ENCODE measurements at regions not wholly inside any gene's neighbourhood (a gene's known extent, or its start where the extent isn't known, plus 50 kb on each side); places are given as distances from the start of the nearest gene placed in this dataset.

GRCh38 chr14:61973981-61974380 is 211.8 kb downstream of the SNAPC1 start:
- in situ Hi-C loops (cut with HindIII; ENCODE audit: low pct_unique_long_range_greater_than_20kb, low sequenced_read_pairs): no loop called here
- DNase-seq (ENCODE audit: low read depth, low spot score): no peak

DNA sequence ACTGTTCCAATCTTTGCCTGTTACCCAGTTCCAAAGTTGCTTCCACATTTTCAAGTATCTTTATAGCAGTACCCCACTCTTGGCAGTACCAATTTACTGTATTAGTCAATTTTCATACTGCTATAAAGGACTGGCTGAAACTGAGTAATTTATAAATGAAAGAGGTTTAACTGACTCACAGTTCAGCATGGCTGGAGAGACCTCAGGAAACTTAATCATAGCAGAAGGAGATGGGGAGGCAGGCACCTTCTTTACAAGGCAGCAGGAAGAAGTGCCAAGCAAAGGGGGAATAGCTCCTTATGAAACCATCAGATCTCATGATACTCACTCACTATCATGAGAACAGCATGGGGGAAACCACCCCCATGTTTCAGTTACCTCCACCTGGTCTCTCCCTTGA is 215.0 kb downstream of the SNAPC1 start:
- DNase-seq (ENCODE audit: low read depth, low spot score): no peak
- in situ Hi-C loops (cut with HindIII; ENCODE audit: low pct_unique_long_range_greater_than_20kb, low sequenced_read_pairs): no loop called here

DNA sequence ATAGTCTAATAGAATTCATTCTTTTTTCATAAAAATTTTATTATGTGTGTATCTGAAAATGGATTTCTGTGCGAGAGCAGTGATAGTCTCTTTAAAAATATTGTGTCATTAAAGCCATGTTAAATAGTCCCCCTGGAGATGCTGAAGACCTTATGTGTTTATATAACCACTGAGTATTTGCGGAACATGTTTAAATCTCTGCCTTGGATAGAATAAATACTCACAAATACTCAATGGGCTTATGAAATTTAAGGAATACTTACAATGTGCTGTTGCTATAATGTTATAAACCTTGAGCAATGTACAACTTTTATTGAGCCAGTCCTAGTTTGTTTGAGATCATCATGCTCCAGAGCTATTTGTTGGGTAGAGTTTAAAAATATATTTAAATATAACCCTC is 226.0 kb downstream of the SNAPC1 start:
- in situ Hi-C loops (cut with HindIII; ENCODE audit: low pct_unique_long_range_greater_than_20kb, low sequenced_read_pairs): no loop called here
- DNase-seq (ENCODE audit: low read depth, low spot score): no peak

- in situ Hi-C loops (cut with HindIII; ENCODE audit: low pct_unique_long_range_greater_than_20kb, low sequenced_read_pairs): no loop called here
These were observed 229.9 kb downstream of the SNAPC1 start for GRCh38 chr14:61992139-61992538.

DNA sequence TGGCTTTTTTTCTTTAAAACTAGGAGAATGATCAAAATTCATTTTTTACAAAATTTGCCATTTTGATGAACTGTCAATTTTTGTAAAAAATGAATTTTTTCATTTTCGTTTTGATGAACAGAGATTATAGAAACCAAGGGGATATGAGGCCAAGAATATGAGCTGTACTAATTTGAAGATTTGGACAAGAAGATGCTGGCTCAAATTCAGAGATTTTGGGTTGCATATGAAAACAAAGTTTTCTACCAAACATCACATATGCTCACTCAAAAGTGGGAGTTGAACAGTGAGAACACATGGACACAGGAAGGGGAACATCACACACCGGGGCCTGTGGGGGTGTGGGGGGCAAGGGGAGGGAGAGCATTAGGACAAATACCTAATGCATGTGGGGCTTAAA is 230.7 kb downstream of the SNAPC1 start:
- no peak for DNase-seq (ENCODE audit: low read depth, low spot score)
- in situ Hi-C loops (cut with HindIII; ENCODE audit: low pct_unique_long_range_greater_than_20kb, low sequenced_read_pairs): no loop called here

More at GRCh38 chr14:61992139-61992538, 229.9 kb downstream of the SNAPC1 start:
- no peak for DNase-seq (ENCODE audit: low read depth, low spot score)

- in situ Hi-C loops (cut with HindIII; ENCODE audit: low pct_unique_long_range_greater_than_20kb, low sequenced_read_pairs): no loop called here
- no peak for DNase-seq (ENCODE audit: low read depth, low spot score)
These were observed 232.4 kb downstream of the SNAPC1 start for GRCh38 chr14:61994589-61994988.

DNA sequence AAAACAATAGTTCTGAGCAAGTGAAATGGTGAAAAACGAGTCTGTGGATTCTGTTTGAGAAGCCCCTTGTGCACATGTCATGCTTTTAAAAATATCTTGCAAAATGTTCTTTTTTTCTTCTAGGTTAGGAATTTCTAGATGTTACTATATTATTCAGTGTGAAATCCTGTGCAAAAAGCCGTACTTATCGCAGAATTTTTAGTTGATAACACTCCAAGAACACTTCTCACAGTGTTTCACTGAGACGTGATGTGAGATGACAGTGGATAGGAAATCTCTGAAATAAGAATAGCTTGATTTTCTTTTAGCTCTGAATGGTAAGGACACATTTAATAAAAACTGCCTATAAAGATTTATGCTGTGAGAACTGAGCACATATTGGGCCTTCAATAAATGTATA is 234.5 kb downstream of the SNAPC1 start:
- in situ Hi-C loops (cut with HindIII; ENCODE audit: low pct_unique_long_range_greater_than_20kb, low sequenced_read_pairs): no loop called here
- DNase-seq (ENCODE audit: low read depth, low spot score): no peak

DNA sequence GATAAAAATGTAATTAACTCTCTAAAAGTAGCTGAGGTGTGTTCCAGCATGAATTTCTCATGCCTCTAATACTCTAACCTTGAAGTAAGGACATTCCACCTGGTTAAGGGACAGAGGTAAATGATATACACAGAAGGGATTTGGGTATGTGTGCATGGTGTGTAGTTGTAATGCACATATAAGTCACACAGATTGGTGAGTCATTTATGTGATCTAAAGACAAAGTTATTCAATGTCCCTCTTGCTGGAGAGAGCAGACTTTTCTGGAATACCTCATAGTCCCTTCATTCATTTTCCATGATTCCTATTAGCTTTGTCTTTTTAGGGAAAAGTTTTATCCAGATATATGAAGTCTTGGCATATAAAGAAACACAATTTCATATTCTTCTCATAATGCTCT is 234.9 kb downstream of the SNAPC1 start:
- in situ Hi-C loops (cut with HindIII; ENCODE audit: low pct_unique_long_range_greater_than_20kb, low sequenced_read_pairs): no loop called here
- DNase-seq (ENCODE audit: low read depth, low spot score): no peak

- in situ Hi-C loops (cut with HindIII; ENCODE audit: low pct_unique_long_range_greater_than_20kb, low sequenced_read_pairs): no loop called here
These were observed 239.7 kb downstream of the SNAPC1 start for GRCh38 chr14:62001963-62002362.

DNA sequence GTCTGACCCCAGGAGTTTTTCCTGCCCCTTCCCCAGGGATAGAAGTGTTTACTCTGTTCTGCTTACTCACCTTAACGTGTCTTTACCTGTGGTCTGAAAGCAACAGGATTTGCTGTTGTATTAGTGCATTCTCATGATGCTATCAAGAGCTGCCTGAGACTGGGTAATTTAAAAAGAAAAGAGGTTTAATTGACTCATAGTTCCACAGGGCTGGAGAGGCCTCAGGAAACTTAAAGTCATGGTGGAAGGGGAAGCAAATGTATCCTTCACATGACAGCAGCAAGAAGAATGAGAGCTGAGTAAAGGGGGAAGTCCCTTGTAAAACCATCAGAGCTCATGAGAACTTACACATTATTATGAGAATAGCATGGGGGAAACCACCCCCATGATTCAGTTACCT is 240.4 kb downstream of the SNAPC1 start:
- in situ Hi-C loops (cut with HindIII; ENCODE audit: low pct_unique_long_range_greater_than_20kb, low sequenced_read_pairs): no loop called here
- DNase-seq (ENCODE audit: low read depth, low spot score): no peak

More at GRCh38 chr14:62001963-62002362, 239.7 kb downstream of the SNAPC1 start:
- DNase-seq (ENCODE audit: low read depth, low spot score): no peak

DNA sequence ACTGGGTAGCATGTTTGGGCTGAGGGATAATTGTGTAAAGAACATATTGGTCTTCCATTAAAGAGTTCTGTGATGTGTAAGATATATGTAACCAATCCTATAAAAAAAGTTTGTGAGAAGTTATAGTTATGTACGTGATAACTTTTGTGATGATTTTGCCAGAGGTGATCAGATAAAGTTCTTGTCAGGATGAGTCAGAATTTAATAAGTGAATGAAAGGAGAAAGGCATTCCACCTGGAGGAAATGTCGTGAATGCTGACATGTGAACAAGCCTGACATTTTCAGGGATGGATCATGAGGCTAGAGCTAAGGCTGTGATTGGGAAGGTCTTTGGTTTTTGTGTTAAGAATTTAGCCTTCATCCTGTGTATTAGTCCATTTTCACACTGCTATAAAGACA is 241.5 kb downstream of the SNAPC1 start:
- in situ Hi-C loops (cut with HindIII; ENCODE audit: low pct_unique_long_range_greater_than_20kb, low sequenced_read_pairs): no loop called here
- DNase-seq (ENCODE audit: low read depth, low spot score): no peak

GRCh38 chr14:62006116-62006731 is 244.0 kb downstream of the SNAPC1 start:
- in situ Hi-C loops (cut with HindIII; ENCODE audit: low pct_unique_long_range_greater_than_20kb, low sequenced_read_pairs): no loop called here
- DNase-seq (ENCODE audit: low read depth, low spot score): no peak

GRCh38 chr14:62015243-62015642 is 253.0 kb downstream of the SNAPC1 start:
- no peak for DNase-seq (ENCODE audit: low read depth, low spot score)
- in situ Hi-C loops (cut with HindIII; ENCODE audit: low pct_unique_long_range_greater_than_20kb, low sequenced_read_pairs): no loop called here

DNA sequence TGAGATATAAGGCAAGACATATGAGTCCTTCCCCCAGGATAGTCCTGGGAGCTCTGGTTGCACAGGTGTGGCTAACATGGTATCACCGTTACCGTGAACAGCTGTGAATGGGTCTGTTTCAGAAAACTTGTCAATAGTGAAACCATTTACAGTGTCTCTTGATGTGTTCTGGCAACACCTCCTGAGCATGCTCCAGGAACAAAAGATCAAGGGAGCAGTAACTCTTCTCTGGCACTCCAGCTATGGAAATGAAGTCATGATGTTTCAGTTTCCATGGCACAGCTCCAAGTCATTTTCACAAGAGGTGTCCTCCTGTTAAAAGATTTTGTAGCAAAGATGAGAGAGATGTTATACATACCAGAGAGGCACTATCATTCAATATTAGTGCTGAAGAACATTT is 253.7 kb downstream of the SNAPC1 start:
- DNase-seq (ENCODE audit: low read depth, low spot score): no peak

DNA sequence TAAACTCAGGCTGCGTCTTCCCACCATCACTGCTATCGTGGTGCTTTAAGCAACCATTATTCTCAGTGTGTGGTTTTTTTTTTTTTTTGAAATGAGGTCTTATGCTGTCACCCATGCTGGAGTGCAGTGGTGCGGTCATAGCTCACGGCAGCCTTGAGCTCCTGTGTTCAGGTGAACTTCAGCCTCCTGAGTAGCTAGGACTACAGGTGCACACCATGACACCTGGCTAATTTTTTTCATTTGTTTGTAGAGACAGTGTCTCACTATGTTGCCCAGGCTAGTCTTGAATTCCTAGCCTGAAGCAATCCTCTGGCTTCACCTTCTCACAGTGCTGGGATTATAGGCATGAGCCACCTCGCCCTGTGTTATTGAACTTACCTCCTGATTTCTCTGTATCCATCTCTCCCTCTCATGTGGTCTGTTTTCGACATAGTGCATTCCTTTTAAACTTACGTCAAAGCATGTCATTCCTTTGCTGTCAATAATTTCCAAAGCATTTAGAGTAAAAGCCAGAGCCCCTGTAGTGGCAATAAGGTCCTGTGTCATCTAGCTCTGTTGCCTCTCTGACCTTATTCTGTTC is 255.5 kb downstream of the SNAPC1 start:
- in situ Hi-C loops (cut with HindIII; ENCODE audit: low pct_unique_long_range_greater_than_20kb, low sequenced_read_pairs): no loop called here
- DNase-seq (ENCODE audit: low read depth, low spot score): no peak

More for the DNA sequence above, 253.7 kb downstream of the SNAPC1 start:
- in situ Hi-C loops (cut with HindIII; ENCODE audit: low pct_unique_long_range_greater_than_20kb, low sequenced_read_pairs): no loop called here

- in situ Hi-C loops (cut with HindIII; ENCODE audit: low pct_unique_long_range_greater_than_20kb, low sequenced_read_pairs): no loop called here
- DNase-seq (ENCODE audit: low read depth, low spot score): no peak
These were observed 256.4 kb downstream of the SNAPC1 start for GRCh38 chr14:62018606-62019005.

DNA sequence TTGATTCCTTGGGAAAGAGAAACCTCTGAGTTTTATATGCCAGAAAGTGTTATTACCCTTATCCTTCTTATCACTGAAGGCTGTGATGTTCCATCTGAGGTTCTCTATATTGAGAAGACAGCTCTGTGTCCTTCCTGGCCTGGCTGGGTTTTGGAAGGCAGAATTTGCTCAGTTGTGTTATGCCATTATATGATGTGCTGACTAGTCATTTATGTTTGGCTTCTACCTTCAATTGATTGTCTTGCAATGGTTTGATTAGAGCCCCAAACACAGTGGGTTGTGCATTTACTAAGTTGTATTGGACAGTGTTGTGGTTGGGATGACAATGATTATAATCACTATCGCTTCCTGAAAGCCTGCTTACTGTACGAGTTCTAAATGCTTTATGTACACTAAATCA is 265.7 kb downstream of the SNAPC1 start:
- in situ Hi-C loops (cut with HindIII; ENCODE audit: low pct_unique_long_range_greater_than_20kb, low sequenced_read_pairs): no loop called here
- DNase-seq (ENCODE audit: low read depth, low spot score): no peak

GRCh38 chr14:62029569-62029924 is 267.3 kb downstream of the SNAPC1 start:
- in situ Hi-C loops (cut with HindIII; ENCODE audit: low pct_unique_long_range_greater_than_20kb, low sequenced_read_pairs): no loop called here
- DNase-seq (ENCODE audit: low read depth, low spot score): no peak

GRCh38 chr14:62030387-62030786 is 268.2 kb downstream of the SNAPC1 start:
- in situ Hi-C loops (cut with HindIII; ENCODE audit: low pct_unique_long_range_greater_than_20kb, low sequenced_read_pairs): no loop called here
- DNase-seq (ENCODE audit: low read depth, low spot score): no peak

DNA sequence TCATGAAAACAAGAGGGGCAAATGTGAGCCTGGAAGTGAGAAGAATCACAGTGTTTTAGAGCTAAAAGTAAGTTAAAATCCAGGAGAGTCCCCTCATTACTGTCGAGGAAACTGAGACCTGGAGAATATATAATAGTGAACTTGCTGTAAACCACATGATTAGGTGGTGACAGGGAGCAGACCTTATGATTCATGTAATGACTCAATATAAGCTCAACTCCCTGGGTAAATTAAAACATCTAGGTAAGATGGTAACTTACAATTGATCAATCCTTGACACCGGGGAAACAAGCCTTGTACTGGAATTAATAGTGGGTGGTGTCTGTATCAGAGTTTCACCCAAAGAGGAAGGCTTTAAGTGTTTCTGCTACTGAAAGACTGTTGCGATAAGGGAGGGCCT is 269.3 kb downstream of the SNAPC1 start:
- in situ Hi-C loops (cut with HindIII; ENCODE audit: low pct_unique_long_range_greater_than_20kb, low sequenced_read_pairs): no loop called here
- no peak for DNase-seq (ENCODE audit: low read depth, low spot score)
